Fibroblast of lung (primary cell): ENCODE measurements at regions not wholly inside any gene's neighbourhood (a gene's known extent, or its start where the extent isn't known, plus 50 kb on each side); places are given as distances from the start of the nearest gene placed in this dataset.

Experiments
- DNase-seq, 2 donors: peaks; one replicate each; pipeline versions ENCODE4 v3.0.0 to v3.0.0-alpha.2; 2010; ENCODE audit warnings: low read depth in 2 of 2
- H2AFZ ChIP-seq: 2 replicates; pipeline ENCODE4 v1.5.1; 2012; ENCODE audit warnings: low read length, control low read depth, inconsistent platforms
- H3K27ac ChIP-seq: 2 replicates; pipeline ENCODE4 v1.5.1; 2011; ENCODE audit warnings: low read length, control low read depth; ENCODE audit not compliant: insufficient read depth
- H3K27me3 ChIP-seq: 2 replicates; pipeline ENCODE4 v1.5.1; 2011; ENCODE audit warnings: mild to moderate bottlenecking, low read length; ENCODE audit not compliant: control insufficient read depth, insufficient read depth
- H3K36me3 ChIP-seq: 2 replicates; pipeline ENCODE4 v1.5.1; 2011; ENCODE audit warnings: low read length; ENCODE audit not compliant: control insufficient read depth, insufficient read depth
- H3K4me1 ChIP-seq: 2 replicates; pipeline ENCODE4 v1.5.1; 2011; ENCODE audit warnings: low read length; ENCODE audit not compliant: control insufficient read depth, insufficient read depth; ENCODE audit errors: extremely low read depth
- H3K4me2 ChIP-seq: 2 replicates; pipeline ENCODE4 v1.5.1; 2011; ENCODE audit warnings: low read length, control low read depth; ENCODE audit not compliant: insufficient read depth; ENCODE audit errors: extremely low read depth
- H3K4me3 ChIP-seq, 4 experiments: fragments of 200-600 bp in 1 of 4; sonication (generic) in 1 of 4; replicated peaks in 1 of 4; 2 replicates each; pipeline ENCODE4 v1.5.1; 2011 to 2016; ENCODE audit warnings: low read length in 4 of 4, low read depth in 3 of 4, mild to moderate bottlenecking in 3 of 4, control low read depth in 2 of 4, inconsistent platforms in 1 of 4, mixed read lengths in 1 of 4; ENCODE audit not compliant: insufficient read depth in 1 of 4; ENCODE audit errors: control extremely low read depth in 1 of 4
- H3K79me2 ChIP-seq: 2 replicates; pipeline ENCODE4 v1.5.1; 2012; ENCODE audit warnings: mild to moderate bottlenecking, low read length, inconsistent platforms; ENCODE audit not compliant: control insufficient read depth, insufficient read depth
- H3K9ac ChIP-seq: 2 replicates; pipeline ENCODE4 v1.5.1; 2011; ENCODE audit warnings: mild to moderate bottlenecking, low read length, control low read depth; ENCODE audit not compliant: insufficient read depth
- H3K9me3 ChIP-seq: 2 replicates; pipeline ENCODE4 v1.5.1; 2012; ENCODE audit warnings: low read depth, low read length; ENCODE audit not compliant: control insufficient read depth, insufficient read depth
- H4K20me1 ChIP-seq: 2 replicates; pipeline ENCODE4 v1.5.1; 2011; ENCODE audit warnings: low read length; ENCODE audit not compliant: control insufficient read depth, insufficient read depth; ENCODE audit errors: extremely low read depth
- EZH2 ChIP-seq: IDR thresholded peaks from 2 replicates; pipeline ENCODE4 v1.5.1; 2012; ENCODE audit warnings: low read length, control low read depth, mild to moderate bottlenecking; ENCODE audit errors: missing control alignments
- TF ChIP-seq, protein P1 (sequence below), 2 donors: IDR thresholded peaks in 1 of 2; conservative IDR thresholded peaks in 1 of 2; 1 replicate in 1 of 2; 2 replicates in 1 of 2; pipeline ENCODE4 v1.5.1; 2011 to 2012; ENCODE audit warnings: low read length in 2 of 2, control low read depth in 1 of 2, inconsistent platforms in 1 of 2, low read depth in 1 of 2, mild to moderate bottlenecking in 1 of 2

DNA sequence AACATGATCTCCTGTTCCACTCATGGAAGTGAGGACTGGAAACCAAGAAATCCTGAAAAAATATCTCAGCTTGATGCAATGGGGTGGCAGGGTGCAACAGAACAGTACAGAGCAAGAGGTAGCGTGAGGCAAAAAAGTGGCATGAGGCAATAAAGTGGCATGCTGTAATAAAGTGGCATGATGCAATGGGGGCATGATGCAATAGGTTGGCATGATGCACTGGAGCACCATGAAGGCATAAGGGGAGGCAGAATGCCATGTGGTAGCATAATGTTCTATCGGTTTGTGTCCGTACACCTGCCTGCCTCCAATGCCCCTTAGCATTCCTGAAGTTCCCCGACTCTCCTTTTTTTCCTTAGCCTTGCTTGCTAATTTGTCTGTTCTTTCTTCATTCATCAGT is 648.4 kb downstream of the TMEM182 start:
- no peak for DNase-seq
- H3K9me3 ChIP-seq: no peaks in the 10 kb centered on the region
- H4K20me1 ChIP-seq: no peaks in the 10 kb centered on the region
- no peaks in the 10 kb centered on the region for H3K79me2 ChIP-seq
- H3K9ac ChIP-seq: no peak overlapping the region
- no peak overlapping the region for H2AFZ ChIP-seq
- no peak overlapping the region for H3K4me3 ChIP-seq
- no peak overlapping the region for H3K27ac ChIP-seq
- no peaks in the 10 kb centered on the region for H3K4me1 ChIP-seq
- TF ChIP-seq, protein P1, sequence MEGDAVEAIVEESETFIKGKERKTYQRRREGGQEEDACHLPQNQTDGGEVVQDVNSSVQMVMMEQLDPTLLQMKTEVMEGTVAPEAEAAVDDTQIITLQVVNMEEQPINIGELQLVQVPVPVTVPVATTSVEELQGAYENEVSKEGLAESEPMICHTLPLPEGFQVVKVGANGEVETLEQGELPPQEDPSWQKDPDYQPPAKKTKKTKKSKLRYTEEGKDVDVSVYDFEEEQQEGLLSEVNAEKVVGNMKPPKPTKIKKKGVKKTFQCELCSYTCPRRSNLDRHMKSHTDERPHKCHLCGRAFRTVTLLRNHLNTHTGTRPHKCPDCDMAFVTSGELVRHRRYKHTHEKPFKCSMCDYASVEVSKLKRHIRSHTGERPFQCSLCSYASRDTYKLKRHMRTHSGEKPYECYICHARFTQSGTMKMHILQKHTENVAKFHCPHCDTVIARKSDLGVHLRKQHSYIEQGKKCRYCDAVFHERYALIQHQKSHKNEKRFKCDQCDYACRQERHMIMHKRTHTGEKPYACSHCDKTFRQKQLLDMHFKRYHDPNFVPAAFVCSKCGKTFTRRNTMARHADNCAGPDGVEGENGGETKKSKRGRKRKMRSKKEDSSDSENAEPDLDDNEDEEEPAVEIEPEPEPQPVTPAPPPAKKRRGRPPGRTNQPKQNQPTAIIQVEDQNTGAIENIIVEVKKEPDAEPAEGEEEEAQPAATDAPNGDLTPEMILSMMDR (conservative IDR thresholded peaks at IDR 0.05 in 1 of 2, IDR thresholded peaks at IDR 0.05 in 1 of 2; ENCODE audit: low read depth in 1 of 2, low read length in 2 of 2): no peak
- no peak for TF ChIP-seq EZH2
- H3K4me2 ChIP-seq: no peak overlapping the region
- H3K36me3 ChIP-seq: no peaks in the 10 kb centered on the region
- H3K27me3 ChIP-seq: no peaks in the 10 kb centered on the region

- no peak for DNase-seq
- no peak for TF ChIP-seq EZH2
- TF ChIP-seq, protein P1 (conservative IDR thresholded peaks at IDR 0.05 in 1 of 2, IDR thresholded peaks at IDR 0.05 in 1 of 2; ENCODE audit: low read depth in 1 of 2, low read length in 2 of 2): no peak
- no peak overlapping the region for H3K4me2 ChIP-seq
Measured at GRCh38 chr2:103419506-103419905, 657.7 kb downstream of the TMEM182 start.

DNA sequence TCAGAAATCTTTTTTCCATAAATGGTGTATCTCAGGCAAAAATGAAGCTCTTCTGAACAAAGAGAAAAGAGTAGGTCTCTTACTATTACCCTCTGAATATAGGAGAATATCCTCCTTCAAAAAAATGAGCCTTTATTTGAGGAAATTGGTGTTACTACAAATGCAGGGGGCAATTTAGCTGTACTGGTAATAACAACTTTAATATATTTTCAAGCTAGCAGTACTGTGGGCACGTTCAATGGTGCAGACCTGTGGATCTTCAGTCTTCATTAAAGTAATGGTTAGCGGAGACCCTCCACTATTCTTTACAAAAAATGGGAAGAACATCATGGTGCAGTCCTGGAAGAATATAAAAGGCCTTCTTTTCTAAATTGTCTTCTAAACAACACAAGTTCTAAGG is 661.3 kb downstream of the TMEM182 start:
- no peaks in the 10 kb centered on the region for H3K36me3 ChIP-seq
- DNase-seq: no peak

More at GRCh38 chr2:103419506-103419905, 657.7 kb downstream of the TMEM182 start:
- Histone ChIP-seq H3K4me3 (no peak overlapping the region), H3K9me3 (no peaks in the 10 kb centered on the region), H3K36me3 (no peaks in the 10 kb centered on the region), H3K9ac (no peak overlapping the region), H4K20me1 (no peaks in the 10 kb centered on the region), H3K27me3 (no peaks in the 10 kb centered on the region), H3K4me1 (no peaks in the 10 kb centered on the region), H3K27ac (no peak overlapping the region), H2AFZ (no peak overlapping the region), H3K79me2 (no peaks in the 10 kb centered on the region)

More for the DNA sequence above, 661.3 kb downstream of the TMEM182 start:
- no peak overlapping the region for H3K4me3 ChIP-seq
- no peaks in the 10 kb centered on the region for H3K79me2 ChIP-seq
- H3K27ac ChIP-seq: no peak overlapping the region
- no peak overlapping the region for H3K9ac ChIP-seq
- no peaks in the 10 kb centered on the region for H3K9me3 ChIP-seq
- H3K4me1 ChIP-seq: no peaks in the 10 kb centered on the region
- H3K27me3 ChIP-seq: no peaks in the 10 kb centered on the region
- no peaks in the 10 kb centered on the region for H4K20me1 ChIP-seq
- no peak overlapping the region for H3K4me2 ChIP-seq
- no peak for TF ChIP-seq EZH2
- TF ChIP-seq, protein P1 (conservative IDR thresholded peaks at IDR 0.05 in 1 of 2, IDR thresholded peaks at IDR 0.05 in 1 of 2; ENCODE audit: low read depth in 1 of 2, low read length in 2 of 2): no peak
- no peak overlapping the region for H2AFZ ChIP-seq
